ENCODE measurements at regions not wholly inside any gene's neighbourhood (a gene's known extent, or its start where the extent isn't known, plus 50 kb on each side); places are given as distances from the start of the nearest gene placed in this dataset.

GRCh38 chr12:88251798-88252197 is 109.7 kb downstream of the TMTC3 start:
- DNase-seq, result no peak

GRCh38 chr12:88253371-88253978 is 111.4 kb downstream of the TMTC3 start:
- DNase-seq, result no peak

GRCh38 chr12:88255224-88255623 is 113.1 kb downstream of the TMTC3 start:
- no peak for DNase-seq

DNA sequence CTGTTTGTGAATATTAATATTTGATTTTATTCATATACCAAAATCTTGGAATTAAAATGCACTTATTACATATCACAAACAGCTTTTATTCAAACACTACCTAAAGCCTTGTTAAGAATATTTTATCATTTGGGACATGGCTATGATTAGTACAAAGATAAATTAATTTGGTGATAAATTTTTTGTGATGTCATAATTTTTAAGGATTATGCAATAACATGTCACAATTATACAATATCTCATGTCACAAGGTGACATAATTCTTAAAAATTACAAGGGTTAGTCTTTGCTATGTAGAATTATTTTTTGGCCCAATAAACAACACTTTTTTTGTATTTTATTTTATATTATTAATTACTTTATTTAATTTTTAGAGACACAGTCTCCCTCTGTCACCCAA is 113.7 kb downstream of the TMTC3 start:
- DNase-seq, result no peak

DNA sequence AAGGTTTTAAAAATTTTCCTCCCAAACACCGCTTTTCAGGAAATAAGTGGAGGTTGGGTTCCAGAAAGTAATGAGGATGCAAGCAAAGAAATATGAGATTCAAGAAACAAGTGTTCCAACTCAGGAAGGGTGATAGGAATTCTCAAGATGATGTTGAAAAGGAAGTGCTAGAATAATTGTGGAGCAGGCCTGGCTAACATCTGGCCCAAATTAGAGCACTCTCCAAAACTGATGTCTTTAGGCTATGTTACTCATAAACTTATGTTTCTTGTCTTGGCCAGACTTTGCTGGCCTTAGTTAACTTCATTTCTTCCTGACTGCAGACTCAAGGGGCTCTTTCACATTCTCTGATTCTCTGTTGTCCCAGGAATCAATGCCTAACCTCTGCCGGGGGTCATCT is 116.3 kb downstream of the TMTC3 start:
- no peak for DNase-seq

GRCh38 chr12:88266806-88267360 is 124.8 kb downstream of the TMTC3 start:
- DNase-seq, result no peak

DNA sequence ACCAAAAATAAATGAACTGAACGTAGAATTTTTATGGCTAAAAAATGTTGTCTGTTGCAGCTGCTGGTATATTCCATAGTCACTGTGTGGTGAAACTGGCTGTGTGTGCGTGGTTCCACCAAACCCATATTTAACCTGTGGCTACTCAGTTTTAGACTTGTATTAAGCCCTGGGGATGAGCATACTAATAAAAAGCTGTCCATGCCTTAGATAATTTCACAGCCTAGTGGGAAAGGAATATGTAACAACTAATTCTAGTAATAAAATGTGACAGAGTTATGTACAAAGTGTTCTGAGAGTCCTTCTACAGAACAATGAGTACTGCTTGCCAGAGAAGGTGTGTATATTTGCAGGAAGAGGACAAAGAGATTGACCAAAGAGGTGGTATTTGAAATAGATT is 125.5 kb downstream of the TMTC3 start:
- DNase-seq, result no peak

- DNase-seq, result no peak
Observed at GRCh38 chr12:88272456-88272855, 130.3 kb downstream of the TMTC3 start.

DNA sequence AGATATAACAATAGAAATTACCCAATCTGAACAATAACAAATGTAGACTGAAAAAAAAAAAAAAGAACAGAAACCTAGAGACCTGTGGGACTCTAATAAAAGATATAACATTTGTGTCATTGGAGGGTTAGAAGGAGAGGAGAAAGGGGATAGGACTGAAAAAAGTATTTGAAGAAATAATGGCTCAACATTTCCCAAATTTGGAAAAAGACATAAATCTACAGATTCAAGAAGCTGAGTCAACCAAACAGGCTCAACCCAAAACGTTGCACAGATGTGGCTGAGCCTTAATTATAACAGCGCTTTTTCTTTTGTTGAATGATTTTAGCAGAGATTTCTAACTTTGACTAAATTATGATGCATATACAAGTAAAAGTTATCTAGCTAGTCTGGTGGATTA is 131.3 kb downstream of the TMTC3 start:
- DNase-seq, result no peak

DNA sequence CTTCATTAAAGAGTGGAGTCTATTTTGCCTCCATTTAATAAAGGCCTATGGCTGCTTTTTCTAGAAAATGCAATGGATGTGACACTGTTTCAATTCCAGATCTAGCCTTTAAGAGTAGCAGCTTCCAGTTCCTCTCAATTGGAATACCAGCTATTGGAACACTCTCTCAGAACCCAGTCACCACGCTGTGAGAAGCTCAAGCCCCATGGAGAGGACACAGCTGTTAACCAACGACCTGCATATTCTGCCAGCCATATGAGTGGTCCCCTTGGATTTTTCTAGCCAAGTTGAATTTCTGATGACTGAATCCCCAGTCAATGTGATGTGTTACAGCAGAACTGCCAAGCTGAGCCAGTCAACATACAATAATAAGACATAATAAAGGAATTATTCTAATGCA is 131.8 kb downstream of the TMTC3 start:
- no peak for DNase-seq

DNA sequence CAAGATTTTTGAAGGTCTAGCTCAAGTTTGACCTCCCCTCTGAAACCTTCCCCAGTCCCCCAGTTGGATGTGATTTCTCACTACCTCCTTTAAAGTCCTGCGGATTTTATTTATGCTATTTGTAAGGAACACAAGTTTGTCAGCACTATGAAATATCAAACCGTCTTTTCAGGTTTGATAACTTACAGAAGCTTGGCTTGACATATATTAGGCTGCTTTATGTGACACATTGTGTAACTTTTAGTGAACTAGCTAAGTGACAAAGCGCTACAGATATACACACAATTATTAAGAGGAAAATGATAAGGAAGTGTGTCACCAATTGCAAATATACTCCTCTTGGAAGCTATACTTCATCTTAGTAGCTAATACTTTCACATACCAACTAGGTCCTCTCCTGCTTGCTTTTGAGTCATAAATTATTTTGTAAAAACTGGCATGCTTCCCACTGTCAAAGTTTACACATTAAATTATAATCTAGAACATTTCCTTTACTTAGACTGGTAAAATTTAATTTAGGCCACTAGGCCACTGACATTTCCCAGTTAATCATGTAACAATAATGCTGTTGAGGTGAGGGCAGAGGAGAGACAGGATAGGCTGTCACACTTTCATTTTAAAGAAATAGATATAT is 149.5 kb downstream of the TMTC3 start:
- no peak for DNase-seq

DNA sequence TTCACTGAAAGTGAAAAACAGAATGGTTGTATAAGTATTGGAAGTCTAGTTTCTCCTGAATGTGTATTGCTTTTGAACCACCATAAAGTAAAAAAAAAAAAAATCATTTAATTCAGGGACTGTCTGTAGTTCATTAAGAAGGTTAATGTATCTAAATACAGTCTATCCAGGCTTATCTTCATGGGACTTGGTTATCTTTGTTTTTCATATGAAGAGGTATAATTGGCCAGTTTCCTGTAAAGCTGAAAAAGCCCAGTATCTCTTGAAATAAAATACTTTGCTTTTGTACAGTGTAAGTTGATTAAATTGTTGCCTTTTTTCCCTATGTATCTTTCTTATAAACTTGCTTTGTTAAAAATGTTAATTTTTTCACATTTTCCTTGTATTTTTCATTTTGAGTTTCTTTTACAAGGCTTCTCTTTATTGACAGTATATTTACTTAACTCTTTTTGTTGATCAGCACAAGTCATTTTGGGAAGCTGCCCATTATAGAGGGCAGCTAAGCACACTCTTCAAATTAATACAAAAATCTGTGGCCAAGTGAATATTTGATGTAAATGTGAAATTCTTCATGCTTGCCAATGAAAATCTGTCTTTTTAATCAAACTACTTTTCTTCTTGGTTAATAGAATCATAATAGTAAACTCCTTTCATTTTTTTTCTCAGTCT is 156.0 kb downstream of the TMTC3 start:
- DNase-seq, result no peak

DNA sequence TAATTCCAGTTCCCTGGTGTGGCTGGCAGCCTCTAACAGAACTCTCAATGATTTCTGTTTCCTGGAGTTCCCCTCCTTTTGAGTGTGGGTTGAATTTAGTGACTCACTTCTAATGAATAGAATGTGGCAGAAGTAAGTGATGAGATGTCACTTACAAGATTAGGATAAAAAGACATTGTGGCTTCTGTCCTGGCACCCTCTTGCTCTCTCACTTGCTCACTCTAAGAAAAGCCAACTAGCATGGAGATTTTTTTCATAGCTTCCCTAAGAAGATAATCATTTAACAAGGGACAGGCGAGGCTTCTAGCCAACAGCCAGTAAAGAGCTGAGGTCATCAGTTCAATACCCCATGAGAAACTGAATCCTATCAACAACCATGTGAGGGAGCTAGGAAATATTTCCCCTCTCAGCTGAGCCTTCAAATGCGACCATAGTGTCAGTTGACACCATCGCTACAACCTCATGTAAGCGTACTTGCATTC is 156.7 kb downstream of the TMTC3 start:
- DNase-seq, result no peak

- no peak for DNase-seq
Observed at GRCh38 chr12:88299567-88300101, 157.5 kb downstream of the TMTC3 start.

DNA sequence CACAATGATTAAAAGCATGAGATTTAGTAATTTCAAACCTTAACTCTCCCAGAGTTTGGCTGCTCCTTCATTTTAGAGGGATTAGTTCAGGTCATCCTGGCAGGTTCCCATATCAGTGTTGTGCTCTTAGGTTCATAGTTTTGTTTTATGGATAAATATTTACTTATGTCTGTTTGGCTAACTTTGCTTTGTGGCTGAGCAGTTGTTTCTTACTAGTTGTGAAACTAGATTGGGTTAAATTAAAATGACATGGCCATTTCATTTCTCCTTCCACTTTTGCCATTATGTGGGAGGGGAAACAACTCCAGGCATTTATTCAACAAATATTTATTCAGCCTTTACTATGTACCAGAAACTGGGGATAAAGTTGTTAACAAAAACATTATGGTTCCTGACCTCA is 158.8 kb downstream of the TMTC3 start:
- no peak for DNase-seq

DNA sequence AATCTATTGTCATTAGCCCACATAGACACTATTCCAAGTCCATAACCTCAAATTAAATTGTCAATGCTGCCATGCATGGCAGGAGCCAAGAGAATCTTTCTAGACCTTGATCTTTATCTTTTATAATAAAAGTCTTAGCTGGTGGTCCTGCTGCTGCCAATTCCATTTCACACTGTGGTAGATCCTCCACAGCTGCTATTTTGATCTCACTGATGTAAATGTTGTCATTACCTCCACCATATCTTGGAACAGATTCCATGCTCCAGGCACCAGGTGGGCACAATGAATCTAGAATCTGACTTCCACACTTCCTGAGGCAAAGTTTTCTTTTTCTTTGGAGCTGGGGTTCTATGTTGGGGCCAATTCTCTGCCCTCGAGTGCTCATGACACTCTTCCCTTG is 161.2 kb downstream of the TMTC3 start:
- DNase-seq, result no peak

GRCh38 chr12:88305254-88305890 is 163.3 kb downstream of the TMTC3 start:
- no peak for DNase-seq

GRCh38 chr12:88306471-88307069 is 164.5 kb downstream of the TMTC3 start:
- no peak for DNase-seq

- DNase-seq, result no peak
Observed at GRCh38 chr12:88307961-88308360, 165.9 kb downstream of the TMTC3 start.

- DNase-seq, result no peak
Observed at GRCh38 chr12:88308825-88309224, 166.7 kb downstream of the TMTC3 start.

DNA sequence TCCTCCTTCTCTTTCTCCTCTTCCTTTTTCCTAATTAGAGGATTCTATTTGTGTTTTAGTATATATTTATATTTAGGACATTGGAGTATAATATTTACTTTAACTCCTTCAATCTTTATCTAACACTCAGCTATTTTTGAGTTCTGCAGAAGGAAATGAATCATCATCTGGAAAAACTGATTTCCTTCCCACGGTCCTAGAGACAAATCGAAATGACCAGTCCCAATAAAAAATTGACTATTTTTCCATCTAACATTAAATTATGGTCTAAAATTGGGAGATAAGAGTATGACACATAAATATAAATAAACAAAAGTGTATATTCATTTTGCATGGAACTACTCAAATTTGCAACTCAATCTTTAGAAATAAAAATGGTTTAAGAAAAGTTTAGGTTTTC is 167.4 kb downstream of the TMTC3 start:
- DNase-seq, result no peak

DNA sequence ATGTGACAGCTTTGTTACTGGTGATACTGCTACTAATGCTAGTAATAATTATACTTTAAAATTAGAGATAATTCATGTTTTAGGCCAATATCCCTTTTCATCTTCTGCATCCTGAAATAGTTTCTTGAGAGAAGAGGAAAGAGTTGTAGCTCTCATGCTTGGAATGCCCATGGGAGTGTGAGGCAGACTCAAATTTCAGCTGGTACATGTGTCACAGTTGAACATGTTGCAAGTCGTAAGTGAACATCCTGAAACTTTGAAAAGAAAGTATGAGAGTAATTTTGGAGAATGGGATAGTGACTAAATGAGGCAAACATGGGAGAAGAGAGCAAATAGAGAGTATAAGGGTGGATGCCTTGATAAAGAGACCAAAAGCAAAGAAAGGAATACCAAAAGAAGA is 168.0 kb downstream of the TMTC3 start:
- DNase-seq, result no peak

Measured in left kidney (tissue), 1 donor.